Transverse colon (tissue), 3 donors: ENCODE measurements at regions not wholly inside any gene's neighbourhood (a gene's known extent, or its start where the extent isn't known, plus 50 kb on each side); places are given as distances from the start of the nearest gene placed in this dataset.
"Not testable (repeated sequence)": the region's sequence is repeated elsewhere in the genome, so short reads cannot be mapped to it uniquely, and the experiment has no call there.

ENCODE experiments used
- EP300 ChIP-seq: sonication (generic); formaldehyde crosslinking; IDR thresholded peaks from one replicate; pipeline ENCODE4 v1.6.1; 2017; ENCODE audit warnings: antibody characterized with exemption, low read depth
- POLR2A ChIP-seq: fragments of 450-650 bp; IDR thresholded peaks from one replicate; pipeline ENCODE4 v1.6.1; 2016; ENCODE audit warnings: antibody characterized with exemption, mild to moderate bottlenecking, moderate library complexity
- TF ChIP-seq, protein P1 (sequence below), 5 experiments: fragments of 200-600 bp in 3 of 5; fragments of 450-650 bp in 2 of 5; sonication (generic) in 3 of 5; IDR thresholded peaks; 1 replicate in 2 of 5; 2 replicates in 3 of 5; pipeline ENCODE4 v1.5.1; 2016 to 2017; ENCODE audit warnings: antibody characterized with exemption in 5 of 5, inconsistent platforms in 3 of 5, mild to moderate bottlenecking in 2 of 5, moderate library complexity in 1 of 5

DNA sequence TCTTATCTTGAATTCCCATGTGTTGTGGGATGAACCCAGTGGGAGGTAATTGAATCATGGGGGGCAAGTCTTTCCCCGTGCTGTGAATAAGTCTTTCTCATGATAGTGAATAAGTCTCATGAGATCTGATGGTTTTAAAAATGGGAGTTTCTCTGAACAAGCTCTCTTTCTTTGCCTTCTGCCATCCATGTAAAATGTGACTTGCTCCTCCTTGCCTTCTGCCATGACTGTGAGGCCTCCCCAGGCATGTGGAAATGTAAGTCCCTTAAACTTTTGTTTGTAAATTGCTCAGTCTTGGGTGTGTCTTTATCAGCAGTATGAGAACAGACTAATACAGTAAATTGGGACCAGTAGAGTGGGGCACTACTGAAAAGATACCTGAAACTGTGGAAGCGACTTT is 92.1 kb upstream of the PMCH start:
- TF ChIP-seq, protein P1, sequence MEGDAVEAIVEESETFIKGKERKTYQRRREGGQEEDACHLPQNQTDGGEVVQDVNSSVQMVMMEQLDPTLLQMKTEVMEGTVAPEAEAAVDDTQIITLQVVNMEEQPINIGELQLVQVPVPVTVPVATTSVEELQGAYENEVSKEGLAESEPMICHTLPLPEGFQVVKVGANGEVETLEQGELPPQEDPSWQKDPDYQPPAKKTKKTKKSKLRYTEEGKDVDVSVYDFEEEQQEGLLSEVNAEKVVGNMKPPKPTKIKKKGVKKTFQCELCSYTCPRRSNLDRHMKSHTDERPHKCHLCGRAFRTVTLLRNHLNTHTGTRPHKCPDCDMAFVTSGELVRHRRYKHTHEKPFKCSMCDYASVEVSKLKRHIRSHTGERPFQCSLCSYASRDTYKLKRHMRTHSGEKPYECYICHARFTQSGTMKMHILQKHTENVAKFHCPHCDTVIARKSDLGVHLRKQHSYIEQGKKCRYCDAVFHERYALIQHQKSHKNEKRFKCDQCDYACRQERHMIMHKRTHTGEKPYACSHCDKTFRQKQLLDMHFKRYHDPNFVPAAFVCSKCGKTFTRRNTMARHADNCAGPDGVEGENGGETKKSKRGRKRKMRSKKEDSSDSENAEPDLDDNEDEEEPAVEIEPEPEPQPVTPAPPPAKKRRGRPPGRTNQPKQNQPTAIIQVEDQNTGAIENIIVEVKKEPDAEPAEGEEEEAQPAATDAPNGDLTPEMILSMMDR (IDR thresholded peaks at IDR 0.05), result not testable (repeated sequence)
- not testable (repeated sequence) for TF ChIP-seq POLR2A, EP300
